ENCODE measurements at regions not wholly inside any gene's neighbourhood (a gene's known extent, or its start where the extent isn't known, plus 50 kb on each side); places are given as distances from the start of the nearest gene placed in this dataset.

DNA sequence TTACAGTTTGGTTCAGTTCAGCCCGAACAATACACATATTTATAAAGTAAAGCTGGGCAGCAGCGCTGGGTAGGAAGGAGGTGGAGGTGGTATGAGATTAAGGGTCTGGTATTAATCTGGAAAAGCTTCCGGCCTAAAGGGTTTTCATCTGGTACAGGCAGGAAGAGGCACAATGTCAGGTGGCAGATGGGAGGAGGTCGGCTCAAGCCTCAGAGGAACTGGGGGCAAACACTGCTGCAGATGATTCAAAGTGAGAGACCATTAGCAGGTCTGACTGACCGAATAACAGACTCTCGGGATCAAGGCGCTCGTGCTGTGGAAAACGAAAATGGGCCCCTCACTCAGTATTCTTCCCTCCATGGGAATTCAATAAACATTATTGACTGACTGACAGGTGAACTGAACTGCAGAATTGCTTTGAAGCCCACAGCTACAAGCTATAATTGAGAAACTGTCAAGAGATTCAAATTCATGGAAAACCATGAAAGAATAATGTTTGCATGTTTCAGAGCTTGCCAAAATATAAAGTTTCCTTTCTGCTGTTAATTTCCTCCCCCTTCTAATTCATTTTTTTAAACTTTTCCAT, 75.3 kb downstream of the TMEM167A start:
- Histone ChIP-seq H3K36me3 (no peaks in the 10 kb centered on the region), H3K4me3 (no peak overlapping the region), H3K27ac (no peak overlapping the region), H3K9me3 (no peaks in the 10 kb centered on the region), H3K4me1 (no peaks in the 10 kb centered on the region), H3K27me3 (no peaks in the 10 kb centered on the region)
- ATAC-seq (no peak), DNase-seq (no peak)
- intact Hi-C loops (cut with DNase I), result no loop called here
- TF ChIP-seq, protein P1, sequence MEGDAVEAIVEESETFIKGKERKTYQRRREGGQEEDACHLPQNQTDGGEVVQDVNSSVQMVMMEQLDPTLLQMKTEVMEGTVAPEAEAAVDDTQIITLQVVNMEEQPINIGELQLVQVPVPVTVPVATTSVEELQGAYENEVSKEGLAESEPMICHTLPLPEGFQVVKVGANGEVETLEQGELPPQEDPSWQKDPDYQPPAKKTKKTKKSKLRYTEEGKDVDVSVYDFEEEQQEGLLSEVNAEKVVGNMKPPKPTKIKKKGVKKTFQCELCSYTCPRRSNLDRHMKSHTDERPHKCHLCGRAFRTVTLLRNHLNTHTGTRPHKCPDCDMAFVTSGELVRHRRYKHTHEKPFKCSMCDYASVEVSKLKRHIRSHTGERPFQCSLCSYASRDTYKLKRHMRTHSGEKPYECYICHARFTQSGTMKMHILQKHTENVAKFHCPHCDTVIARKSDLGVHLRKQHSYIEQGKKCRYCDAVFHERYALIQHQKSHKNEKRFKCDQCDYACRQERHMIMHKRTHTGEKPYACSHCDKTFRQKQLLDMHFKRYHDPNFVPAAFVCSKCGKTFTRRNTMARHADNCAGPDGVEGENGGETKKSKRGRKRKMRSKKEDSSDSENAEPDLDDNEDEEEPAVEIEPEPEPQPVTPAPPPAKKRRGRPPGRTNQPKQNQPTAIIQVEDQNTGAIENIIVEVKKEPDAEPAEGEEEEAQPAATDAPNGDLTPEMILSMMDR (IDR thresholded peaks at IDR 0.05), result no peak

- intact Hi-C loops (cut with DNase I), result no loop called here
- Histone ChIP-seq H3K36me3 (no peaks in the 10 kb centered on the region), H3K27me3 (no peaks in the 10 kb centered on the region), H3K4me3 (no peak overlapping the region), H3K9me3 (no peaks in the 10 kb centered on the region), H3K27ac (no peak overlapping the region), H3K4me1 (no peaks in the 10 kb centered on the region)
- TF ChIP-seq, protein P1 (IDR thresholded peaks at IDR 0.05), result no peak
- no peak for ATAC-seq
- no peak for DNase-seq
Observed at GRCh38 chr5:83000922-83001321, 76.3 kb downstream of the TMEM167A start.

- DNase-seq (no peak), ATAC-seq (no peak)
- Histone ChIP-seq H3K4me1 (no peaks in the 10 kb centered on the region), H3K27ac (no peak overlapping the region), H3K27me3 (no peaks in the 10 kb centered on the region), H3K9me3 (no peaks in the 10 kb centered on the region), H3K36me3 (no peaks in the 10 kb centered on the region), H3K4me3 (no peak overlapping the region)
- intact Hi-C loops (cut with DNase I), result no loop called here
- TF ChIP-seq, protein P1 (IDR thresholded peaks at IDR 0.05), result no peak
Observed at GRCh38 chr5:83000428-83000827, 76.8 kb downstream of the TMEM167A start.

- TF ChIP-seq, protein P1 (IDR thresholded peaks at IDR 0.05), result no peak
- DNase-seq, result peak in 1 of 4 donors; percentile 35
- no peak for ATAC-seq
Observed at GRCh38 chr5:82993416-82993815, 83.8 kb downstream of the TMEM167A start.

GRCh38 chr5:82992646-82993045, 84.5 kb downstream of the TMEM167A start:
- Histone ChIP-seq H3K4me3 (no peak overlapping the region), H3K9me3 (no peaks in the 10 kb centered on the region), H3K4me1 (no peaks in the 10 kb centered on the region), H3K27me3 (no peaks in the 10 kb centered on the region), H3K27ac (no peak overlapping the region), H3K36me3 (no peaks in the 10 kb centered on the region)
- no peak for ATAC-seq
- intact Hi-C loops (cut with DNase I), result no loop called here
- DNase-seq, result peak in 1 of 4 donors; percentile 44
- TF ChIP-seq, protein P1 (IDR thresholded peaks at IDR 0.05), result no peak

More at GRCh38 chr5:82993416-82993815, 83.8 kb downstream of the TMEM167A start:
- no peaks in the 10 kb centered on the region for H3K4me1 ChIP-seq
- intact Hi-C loops (cut with DNase I), result no loop called here
- no peak overlapping the region for H3K4me3 ChIP-seq
- no peaks in the 10 kb centered on the region for H3K36me3 ChIP-seq
- H3K9me3 ChIP-seq, result no peaks in the 10 kb centered on the region
- no peak overlapping the region for H3K27ac ChIP-seq
- no peaks in the 10 kb centered on the region for H3K27me3 ChIP-seq
